ENCODE measurements at regions not wholly inside any gene's neighbourhood (a gene's known extent, or its start where the extent isn't known, plus 50 kb on each side); places are given as distances from the start of the nearest gene placed in this dataset.

DNA sequence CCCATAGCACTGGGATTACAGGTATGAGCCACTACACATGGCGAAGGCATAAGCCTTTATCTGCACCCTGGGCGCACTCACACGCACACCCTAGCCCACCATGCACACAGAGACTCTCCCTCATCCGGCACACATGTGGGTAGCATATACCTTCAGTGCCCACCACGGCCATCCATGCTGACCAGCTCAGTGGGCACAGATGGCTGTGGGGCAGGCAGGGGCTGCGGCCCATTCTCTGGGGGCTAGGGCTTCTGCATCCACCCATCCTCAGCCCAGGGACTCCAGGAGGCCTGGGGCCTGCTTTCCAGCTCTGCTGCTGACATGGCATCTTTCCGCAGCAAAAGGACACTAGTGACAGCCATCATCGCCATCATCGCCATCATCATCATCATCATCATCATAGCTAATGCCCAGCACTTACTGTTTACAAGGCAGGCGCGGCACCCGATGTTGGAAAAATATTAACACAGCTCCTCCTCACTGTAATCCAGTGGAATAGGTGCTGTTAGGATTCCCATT is 111.2 kb downstream of the NCOR2 start:
- Mint-ChIP-seq H3K27ac (peak overlapping the region; percentile 31), H3K36me3 (ENCODE audit: low read depth) (peaks cover 24% of the 10 kb centered on the region), H3K4me3 (peak overlapping the region; percentile 25), H3K27me3 (ENCODE audit: low read depth) (no peaks in the 10 kb centered on the region), H3K9me3 (no peaks in the 10 kb centered on the region), H3K4me1 (ENCODE audit: low read depth) (peaks cover 37% of the 10 kb centered on the region)

GRCh38 chr12:124455336-124455735 is 112.1 kb downstream of the NCOR2 start:
- Mint-ChIP-seq H3K36me3 (ENCODE audit: low read depth) (peaks cover 22% of the 10 kb centered on the region), H3K9me3 (no peaks in the 10 kb centered on the region), H3K4me3 (no peak overlapping the region), H3K27ac (no peak overlapping the region), H3K4me1 (ENCODE audit: low read depth) (peaks cover 40% of the 10 kb centered on the region), H3K27me3 (ENCODE audit: low read depth) (no peaks in the 10 kb centered on the region)

DNA sequence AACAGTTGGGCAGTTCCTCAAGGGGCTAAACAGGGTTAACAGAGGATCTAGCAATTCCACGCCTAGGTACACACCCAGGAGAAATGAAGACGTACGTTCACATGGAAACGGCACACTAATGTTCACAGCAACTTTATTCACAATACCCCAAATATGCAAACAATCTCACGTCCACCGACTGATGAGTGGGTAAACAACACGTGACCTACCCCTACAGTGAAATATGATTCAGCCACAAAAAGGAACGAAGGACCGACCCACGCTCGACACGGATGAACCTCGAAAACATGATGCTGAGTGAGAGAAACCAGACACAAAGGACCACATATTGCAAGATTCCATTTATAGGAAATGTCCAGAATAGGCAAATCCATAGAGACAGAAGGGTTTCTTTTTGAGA is 112.7 kb downstream of the NCOR2 start:
- Mint-ChIP-seq H3K9me3 (no peaks in the 10 kb centered on the region), H3K4me3 (peak overlapping the region; percentile 38), H3K36me3 (ENCODE audit: low read depth) (peaks cover 16% of the 10 kb centered on the region), H3K4me1 (ENCODE audit: low read depth) (peaks cover 37% of the 10 kb centered on the region), H3K27ac (peak overlapping the region; percentile 63), H3K27me3 (ENCODE audit: low read depth) (no peaks in the 10 kb centered on the region)

DNA sequence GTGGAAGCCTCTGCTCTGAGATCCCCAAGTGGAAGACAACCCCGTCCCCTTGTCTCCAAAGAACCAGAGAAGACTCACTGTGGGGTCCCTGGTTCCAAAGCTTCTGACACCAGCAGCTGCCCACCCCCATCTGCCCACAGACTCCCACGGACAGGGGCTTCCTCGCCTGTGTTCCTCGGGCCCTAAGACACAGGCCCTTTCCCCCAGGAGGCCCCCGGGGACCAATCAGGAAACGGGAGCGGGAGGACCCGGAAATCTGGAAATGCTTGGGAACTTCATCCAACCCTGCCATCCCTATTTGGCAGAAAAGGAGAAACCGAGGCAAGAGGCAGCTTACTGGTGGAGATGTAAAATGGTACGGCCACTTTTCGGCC is 113.1 kb downstream of the NCOR2 start:
- Mint-ChIP-seq H3K9me3 (no peaks in the 10 kb centered on the region), H3K4me1 (ENCODE audit: low read depth) (peaks cover 33% of the 10 kb centered on the region), H3K27me3 (ENCODE audit: low read depth) (no peaks in the 10 kb centered on the region), H3K36me3 (ENCODE audit: low read depth) (peaks cover 12% of the 10 kb centered on the region), H3K4me3 (peak overlapping the region; percentile 55), H3K27ac (no peak overlapping the region)

DNA sequence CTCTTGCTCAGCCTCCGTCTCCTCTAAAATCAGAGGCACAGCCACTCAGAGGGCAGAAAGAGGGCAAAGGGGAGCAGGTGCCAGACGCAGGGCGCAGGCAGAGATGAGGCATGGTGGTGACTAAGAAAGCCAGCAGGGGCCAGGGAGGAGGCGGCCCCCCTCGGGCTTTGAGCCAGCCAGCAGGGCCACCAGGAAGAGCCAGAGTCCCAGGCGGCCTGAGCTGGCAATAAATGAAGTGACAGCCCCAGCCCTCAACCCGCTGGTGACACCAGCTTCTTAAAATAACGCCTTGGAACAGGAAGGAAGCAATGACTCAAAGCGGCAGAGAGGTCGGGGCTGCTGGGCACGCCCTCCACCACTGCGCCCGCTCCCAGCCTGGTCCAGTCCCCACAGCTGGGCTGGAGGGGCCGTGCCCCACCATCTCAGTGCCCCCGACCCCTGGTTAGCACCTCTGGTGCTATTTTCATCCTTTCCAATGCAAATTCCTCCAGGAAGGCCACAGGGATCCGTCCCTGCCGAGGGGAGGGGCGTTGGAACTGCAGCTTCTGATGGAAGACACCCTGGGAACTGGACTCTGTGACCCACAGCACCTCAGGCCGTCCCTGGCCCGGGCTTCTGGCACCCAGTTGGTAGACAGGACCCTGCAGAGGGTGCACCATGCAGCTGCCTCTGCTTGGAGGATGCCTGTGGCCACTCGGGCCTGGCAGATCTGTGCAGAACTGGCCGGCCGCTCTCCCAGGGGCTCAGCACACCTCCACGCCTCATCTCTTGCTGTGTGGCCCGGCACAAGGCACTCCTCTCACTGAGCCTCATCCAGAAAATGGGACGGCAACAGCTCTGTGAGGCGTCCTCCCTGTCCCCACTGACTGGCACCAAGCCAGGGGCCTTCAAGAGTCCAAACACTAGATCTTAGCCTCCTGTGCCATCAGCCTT is 113.7 kb downstream of the NCOR2 start:
- peaks cover 36% of the 10 kb centered on the region for H3K4me1 Mint-ChIP-seq (ENCODE audit: low read depth)
- no peaks in the 10 kb centered on the region for H3K9me3 Mint-ChIP-seq
- peaks cover 13% of the 10 kb centered on the region for H3K36me3 Mint-ChIP-seq (ENCODE audit: low read depth)
- H3K4me3 Mint-ChIP-seq = peak overlapping the region; percentile 55
- H3K27me3 Mint-ChIP-seq (ENCODE audit: low read depth) = no peaks in the 10 kb centered on the region
- peak overlapping the region; percentile 79 for H3K27ac Mint-ChIP-seq

GRCh38 chr12:124452576-124453331 is 114.7 kb downstream of the NCOR2 start:
- H3K4me1 Mint-ChIP-seq (ENCODE audit: low read depth) = peaks cover 35% of the 10 kb centered on the region
- peaks cover 14% of the 10 kb centered on the region for H3K36me3 Mint-ChIP-seq (ENCODE audit: low read depth)
- H3K27ac Mint-ChIP-seq = peak overlapping the region; percentile 79
- no peaks in the 10 kb centered on the region for H3K9me3 Mint-ChIP-seq
- H3K27me3 Mint-ChIP-seq (ENCODE audit: low read depth) = no peaks in the 10 kb centered on the region
- H3K4me3 Mint-ChIP-seq = peak overlapping the region; percentile 46

DNA sequence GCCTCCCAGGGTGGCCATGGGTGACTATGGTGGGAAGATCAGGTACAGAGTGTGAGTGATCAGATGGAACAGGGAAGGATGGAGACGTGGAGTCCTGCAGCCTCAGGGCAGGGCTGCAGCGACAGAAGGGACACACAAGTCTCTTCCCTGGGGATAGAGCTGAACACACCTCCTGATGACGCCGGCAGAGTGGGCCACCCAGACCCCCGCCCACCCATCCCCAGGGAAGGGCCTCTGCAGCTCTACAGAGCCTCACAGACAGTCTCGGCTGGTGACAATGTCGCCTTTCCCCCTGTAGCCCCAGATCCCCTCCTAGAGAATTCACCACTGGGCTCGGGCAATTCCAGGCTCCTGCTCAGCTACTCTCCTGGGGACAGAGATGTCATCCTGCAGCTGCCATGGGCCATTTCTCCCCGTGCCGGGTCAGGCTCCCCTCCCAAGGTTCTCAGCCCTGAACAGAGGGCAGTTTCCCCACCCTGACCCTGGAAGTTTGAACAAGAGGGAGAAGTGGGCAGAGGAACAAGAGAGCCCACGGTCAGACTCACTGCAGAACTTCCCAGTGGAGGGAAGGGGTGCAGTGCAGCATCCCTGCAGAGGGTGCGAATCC is 115.7 kb downstream of the NCOR2 start:
- Mint-ChIP-seq H3K4me1 (ENCODE audit: low read depth) (peaks cover 32% of the 10 kb centered on the region), H3K36me3 (ENCODE audit: low read depth) (peaks cover 14% of the 10 kb centered on the region), H3K27ac (no peak overlapping the region), H3K9me3 (no peaks in the 10 kb centered on the region), H3K27me3 (ENCODE audit: low read depth) (no peaks in the 10 kb centered on the region), H3K4me3 (no peak overlapping the region)

GRCh38 chr12:124451016-124451415 is 116.4 kb downstream of the NCOR2 start:
- Mint-ChIP-seq H3K4me3 (no peak overlapping the region), H3K9me3 (no peaks in the 10 kb centered on the region), H3K36me3 (ENCODE audit: low read depth) (peaks cover 10% of the 10 kb centered on the region), H3K27ac (no peak overlapping the region), H3K27me3 (ENCODE audit: low read depth) (no peaks in the 10 kb centered on the region), H3K4me1 (ENCODE audit: low read depth) (peaks cover 28% of the 10 kb centered on the region)

DNA sequence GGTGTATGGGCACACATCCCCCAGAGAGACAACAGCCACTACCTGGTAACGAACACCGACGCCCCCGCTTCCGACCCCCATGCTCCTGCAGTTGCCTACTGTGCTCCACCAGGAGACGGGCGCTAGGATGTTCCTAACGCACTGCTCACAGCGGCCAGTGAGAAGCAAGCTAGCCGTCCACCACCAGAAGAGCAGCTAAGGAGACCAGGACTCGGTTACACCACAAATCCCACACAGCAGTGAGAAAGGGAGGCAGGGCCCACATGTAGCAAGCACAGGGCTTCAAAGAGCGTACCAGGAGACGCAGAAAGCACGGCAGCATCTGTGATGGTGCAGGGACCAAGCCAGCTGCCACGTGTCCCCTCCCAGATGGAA is 117.0 kb downstream of the NCOR2 start:
- Mint-ChIP-seq H3K36me3 (ENCODE audit: low read depth) (peaks cover 10% of the 10 kb centered on the region), H3K4me1 (ENCODE audit: low read depth) (peaks cover 27% of the 10 kb centered on the region), H3K27me3 (ENCODE audit: low read depth) (no peaks in the 10 kb centered on the region), H3K4me3 (no peak overlapping the region), H3K9me3 (no peaks in the 10 kb centered on the region), H3K27ac (no peak overlapping the region)

DNA sequence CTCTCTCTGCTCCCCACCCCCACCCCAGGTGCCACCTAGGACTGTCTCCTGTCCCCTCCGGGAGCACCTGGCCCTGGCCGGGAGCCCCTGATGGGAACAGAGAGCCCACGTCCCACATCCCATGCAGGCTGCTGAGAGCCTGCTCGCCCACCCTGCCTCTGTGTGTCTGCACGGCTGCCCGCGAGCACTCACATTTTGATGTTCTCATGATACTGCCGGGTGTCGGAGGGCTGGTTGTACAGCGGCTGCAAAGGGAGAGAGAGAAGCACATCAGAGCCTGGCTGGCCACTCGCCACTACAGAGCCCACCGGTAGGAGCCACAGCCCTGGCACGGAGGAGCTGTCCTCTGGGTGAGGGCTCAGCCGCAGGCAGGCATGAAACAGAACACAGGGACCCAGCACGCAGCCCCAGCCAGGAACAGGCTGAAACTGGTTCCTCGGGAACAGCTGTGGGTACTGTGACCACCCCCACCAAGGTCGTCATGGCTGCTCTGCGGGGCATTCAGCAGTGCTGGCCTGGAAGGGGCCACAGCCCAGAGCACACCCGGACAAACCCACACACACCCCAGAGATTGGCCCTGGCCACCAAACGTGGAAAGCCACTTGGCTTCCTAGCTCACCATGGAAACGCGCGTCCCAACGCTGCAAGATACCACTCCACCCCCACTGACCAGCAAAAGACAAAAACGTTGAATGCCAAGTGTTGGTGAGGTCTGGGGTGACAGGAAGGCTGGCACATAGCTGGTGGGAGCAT is 117.6 kb downstream of the NCOR2 start:
- H3K4me1 Mint-ChIP-seq (ENCODE audit: low read depth) = peaks cover 24% of the 10 kb centered on the region
- no peak overlapping the region for H3K4me3 Mint-ChIP-seq
- no peak overlapping the region for H3K27ac Mint-ChIP-seq
- peaks cover 8% of the 10 kb centered on the region for H3K36me3 Mint-ChIP-seq (ENCODE audit: low read depth)
- H3K27me3 Mint-ChIP-seq (ENCODE audit: low read depth) = no peaks in the 10 kb centered on the region
- H3K9me3 Mint-ChIP-seq = no peaks in the 10 kb centered on the region

- Mint-ChIP-seq H3K36me3 (ENCODE audit: low read depth) (peaks cover 10% of the 10 kb centered on the region), H3K4me1 (ENCODE audit: low read depth) (peaks cover 20% of the 10 kb centered on the region), H3K27ac (peak overlapping the region; percentile 8), H3K9me3 (no peaks in the 10 kb centered on the region), H3K27me3 (ENCODE audit: low read depth) (no peaks in the 10 kb centered on the region), H3K4me3 (no peak overlapping the region)
These were observed 118.3 kb downstream of the NCOR2 start for GRCh38 chr12:124448955-124449622.

GRCh38 chr12:124448241-124448954 is 119.0 kb downstream of the NCOR2 start:
- H3K4me1 Mint-ChIP-seq (ENCODE audit: low read depth) = peaks cover 14% of the 10 kb centered on the region
- H3K27ac Mint-ChIP-seq = peak overlapping the region; percentile 8
- H3K27me3 Mint-ChIP-seq (ENCODE audit: low read depth) = no peaks in the 10 kb centered on the region
- no peak overlapping the region for H3K4me3 Mint-ChIP-seq
- no peaks in the 10 kb centered on the region for H3K9me3 Mint-ChIP-seq
- H3K36me3 Mint-ChIP-seq (ENCODE audit: low read depth) = peaks cover 10% of the 10 kb centered on the region

- Mint-ChIP-seq H3K27ac (no peak overlapping the region), H3K36me3 (ENCODE audit: low read depth) (peaks cover 10% of the 10 kb centered on the region), H3K4me3 (no peak overlapping the region), H3K4me1 (ENCODE audit: low read depth) (peaks cover 14% of the 10 kb centered on the region), H3K27me3 (ENCODE audit: low read depth) (no peaks in the 10 kb centered on the region), H3K9me3 (no peaks in the 10 kb centered on the region)
These were observed 121.0 kb downstream of the NCOR2 start for GRCh38 chr12:124446364-124446763.
